HCT116 (cell line): ENCODE measurements at regions not wholly inside any gene's neighbourhood (a gene's known extent, or its start where the extent isn't known, plus 50 kb on each side); places are given as distances from the start of the nearest gene placed in this dataset.

ENCODE experiments used
- ATAC-seq: fragments of 200-7000 bp; cut with Tn5 transposase; 2 replicates; pipeline ENCODE4 v1.9.1; 2020; ENCODE audit warnings: mild to moderate bottlenecking, moderate library complexity
- BruUV-seq: library from RNA; stranded (reverse); fragments of 400-500 nt; replicated peaks from 2 replicates; lab custom pipeline; 2021; lab: Mats Ljungman, UMichigan
- CTCF ChIA-PET: fragments of 300-600 bp; sonication (Branson Sonifier 250); formaldehyde crosslinking; loops from one replicate; lab custom pipeline; 2021; ENCODE audit warnings: antibody characterized with exemption; lab: Charles Lee
- POLR2A ChIA-PET: fragments of 300-600, 350-600 bp; sonication (Branson Sonifier 250); formaldehyde crosslinking; loops from one replicate; lab custom pipeline; 2021; ENCODE audit warnings: antibody characterized with exemption; lab: Charles Lee
- RAD21 ChIA-PET, 2 experiments: fragments of 300-600 bp; sonication (Branson Sonifier 250); formaldehyde crosslinking; loops; one replicate each; lab custom pipeline; 2023; ENCODE audit warnings: low total read pairs in 2 of 2; ENCODE audit not compliant: uncharacterized antibody in 2 of 2, unreplicated experiment in 2 of 2, low non-redundant PET in 1 of 2; lab: Charles Lee
- DNase-seq: peaks from one replicate; pipeline ENCODE4 v3.0.0-alpha.2; 2010; ENCODE audit warnings: low read depth, low spot score
- H2AFZ ChIP-seq: fragments of 200-600 bp; shearing (Covaris generic), sonication (generic); 2 replicates; pipeline ENCODE4 v1.6.1; 2017; ENCODE audit warnings: low read depth, mixed run types, mixed read lengths, antibody characterized with exemption, low read length; ENCODE audit not compliant: poor library complexity, severe bottlenecking
- H3K27ac ChIP-seq: 2 replicates; pipeline ENCODE4 v1.5.1; 2012; ENCODE audit warnings: low read depth, low read length
- H3K27me3 ChIP-seq: fragments of 200-600 bp; sonication (generic); 2 replicates; pipeline ENCODE4 v1.6.1; 2016; ENCODE audit warnings: mixed run types, low read length, mixed read lengths; ENCODE audit not compliant: insufficient read depth
- H3K36me3 ChIP-seq, 2 experiments: fragments of 200-500 bp in 1 of 2; fragments of 200-600 bp in 1 of 2; sonication (Bioruptor generic) in 1 of 2; sonication (generic) in 1 of 2; 2 replicates each; pipeline versions ENCODE4 v1.5.1 to v1.6.1; 2014 to 2016; ENCODE audit warnings: low read length in 2 of 2, inconsistent platforms in 1 of 2, mixed read lengths in 1 of 2, mixed run types in 1 of 2; ENCODE audit not compliant: insufficient read depth in 2 of 2, control insufficient read depth in 1 of 2
- H3K4me1 ChIP-seq, 2 experiments: fragments of 200-600 bp in 1 of 2; sonication (generic) in 1 of 2; 2 replicates each; pipeline versions ENCODE4 v1.5.1 to v1.6.1; 2012 to 2017; ENCODE audit warnings: low read length in 2 of 2, inconsistent platforms in 1 of 2, mild to moderate bottlenecking in 1 of 2, mixed read lengths in 1 of 2, mixed run types in 1 of 2, moderate library complexity in 1 of 2; ENCODE audit not compliant: insufficient read depth in 2 of 2, control insufficient read depth in 1 of 2
- H3K4me2 ChIP-seq: fragments of 200-600 bp; sonication (generic); 2 replicates; pipeline ENCODE4 v1.6.1; 2017; ENCODE audit warnings: mixed run types, low read length, mixed read lengths
- H3K4me3 ChIP-seq, 2 experiments: fragments of 200-600 bp in 1 of 2; sonication (generic) in 1 of 2; replicated peaks in 1 of 2; 2 replicates each; pipeline ENCODE4 v1.5.1; 2011 to 2016; ENCODE audit warnings: low read length in 2 of 2, control low read depth in 1 of 2, low read depth in 1 of 2, mild to moderate bottlenecking in 1 of 2, mixed read lengths in 1 of 2, mixed run types in 1 of 2
- H3K79me2 ChIP-seq: fragments of 200-600 bp; sonication (generic); 2 replicates; pipeline ENCODE4 v1.6.1; 2017; ENCODE audit warnings: mild to moderate bottlenecking, mixed run types, low read length, moderate library complexity, mixed read lengths; ENCODE audit not compliant: insufficient read depth
- H3K9ac ChIP-seq: fragments of 200-600 bp; sonication (generic); 2 replicates; pipeline ENCODE4 v1.6.1; 2016; ENCODE audit warnings: low read length, mixed read lengths
- H3K9me2 ChIP-seq: fragments of 200-600 bp; sonication (generic), shearing (Covaris generic); 2 replicates; pipeline ENCODE4 v1.6.1; 2017; ENCODE audit warnings: mixed run types, mild to moderate bottlenecking, moderate library complexity; ENCODE audit not compliant: insufficient read depth
- H3K9me3 ChIP-seq, 2 experiments: fragments of 200-500 bp in 1 of 2; fragments of 200-600 bp in 1 of 2; sonication (Bioruptor generic) in 1 of 2; sonication (generic) in 1 of 2; 2 replicates each; pipeline ENCODE4 v1.6.1; 2014 to 2017; ENCODE audit warnings: low read length in 2 of 2, mixed read lengths in 2 of 2, inconsistent platforms in 1 of 2, low read depth in 1 of 2, mild to moderate bottlenecking in 1 of 2, mixed run types in 1 of 2, moderate library complexity in 1 of 2; ENCODE audit not compliant: control insufficient read depth in 1 of 2, insufficient read depth in 1 of 2
- H4K20me1 ChIP-seq: fragments of 200-600 bp; sonication (generic), shearing (Covaris generic); 2 replicates; pipeline ENCODE4 v1.6.1; 2017; ENCODE audit warnings: mixed run types, mild to moderate bottlenecking, moderate library complexity; ENCODE audit not compliant: insufficient read depth
- CTCF ChIP-seq, 3 experiments: fragments of 200-600 bp in 1 of 3; sonication (generic) in 1 of 3; IDR thresholded peaks in 2 of 3; conservative IDR thresholded peaks in 1 of 3; 2 replicates each; pipeline ENCODE4 v1.5.1; 2012 to 2017; ENCODE audit warnings: low read depth in 2 of 3, low read length in 2 of 3, antibody characterized with exemption in 1 of 3, borderline replicate concordance in 1 of 3, control low read depth in 1 of 3, mild to moderate bottlenecking in 1 of 3, mixed read lengths in 1 of 3, mixed run types in 1 of 3, moderate library complexity in 1 of 3; ENCODE audit not compliant: insufficient read depth in 1 of 3
- EGR1 ChIP-seq: IDR thresholded peaks from 2 replicates; pipeline ENCODE4 v1.6.1; 2012; ENCODE audit warnings: low read depth
- JUND ChIP-seq: IDR thresholded peaks from 2 replicates; pipeline ENCODE4 v1.6.1; 2012
- POLR2AphosphoS5 ChIP-seq: IDR thresholded peaks from 2 replicates; pipeline ENCODE4 v1.6.1; 2011; ENCODE audit warnings: mild to moderate bottlenecking, low read depth, low read length, moderate library complexity
- SIN3A ChIP-seq: IDR thresholded peaks from 2 replicates; pipeline ENCODE4 v1.6.1; 2012; ENCODE audit warnings: low read depth
- YY1 ChIP-seq: IDR thresholded peaks from 2 replicates; pipeline ENCODE4 v1.6.1; 2011; ENCODE audit warnings: low read length, low read depth, moderate library complexity, mild to moderate bottlenecking; ENCODE audit not compliant: insufficient replicate concordance; ENCODE audit errors: extremely low read depth
- intact Hi-C: fragments of 100-400 bp; cut with micrococcal nuclease; formaldehyde crosslinking; loops from 2 replicates; pipeline ENCODE4 v1.10.0; 2022

GRCh38 chr9:115367321-115367720 lies 249.4 kb upstream of the TNC start:
- intact Hi-C loops: no loop called here
- Histone ChIP-seq H2AFZ (no peak overlapping the region), H3K9me2 (no peaks in the 10 kb centered on the region), H3K27ac (no peak overlapping the region), H3K9me3 (no peaks in the 10 kb centered on the region), H3K4me1 (peaks cover 3 to 5% of the 10 kb centered on the region in 2 experiments), H3K27me3 (no peaks in the 10 kb centered on the region), H3K36me3 (no peaks in the 10 kb centered on the region), H3K4me2 (no peak overlapping the region), H3K9ac (no peak overlapping the region), H4K20me1 (no peaks in the 10 kb centered on the region), H3K79me2 (no peaks in the 10 kb centered on the region), H3K4me3 (no peak overlapping the region)
- ATAC-seq (no peak), DNase-seq (no peak)
- TF ChIP-seq EGR1: no peak
- TF ChIP-seq SIN3A: no peak
- no peak for TF ChIP-seq JUND
- no peak for TF ChIP-seq POLR2AphosphoS5
- POLR2A ChIA-PET: no interaction called here
- CTCF ChIA-PET: no interaction called here
- BruUV-seq: no TSS peak
- RAD21 ChIA-PET: no interaction called here

GRCh38 chr9:115367780-115368525 lies 250.0 kb upstream of the TNC start:
- no peaks in the 10 kb centered on the region for H3K27me3 ChIP-seq
- no peak for TF ChIP-seq CTCF (IDR thresholded peaks at IDR 0.05 in 2 of 3, conservative IDR thresholded peaks at IDR 0.05 in 1 of 3; ENCODE audit: borderline replicate concordance in 1 of 3, insufficient read depth in 1 of 3, low read depth in 2 of 3, low read length in 2 of 3)
- TF ChIP-seq YY1: no peak
- no peak for TF ChIP-seq JUND
- intact Hi-C loops: no loop called here
- no peak overlapping the region for H3K4me3 ChIP-seq
- no peaks in the 10 kb centered on the region for H3K9me2 ChIP-seq
- no peak overlapping the region for H2AFZ ChIP-seq
- BruUV-seq: no TSS peak
- RAD21 ChIA-PET: no interaction called here
- no peaks in the 10 kb centered on the region for H3K36me3 ChIP-seq
- no peak overlapping the region for H3K27ac ChIP-seq
- H4K20me1 ChIP-seq: no peaks in the 10 kb centered on the region
- DNase-seq (no peak), ATAC-seq (no peak)
- POLR2A ChIA-PET: no interaction called here
- H3K4me1 ChIP-seq: peaks cover 9 to 12% of the 10 kb centered on the region in 2 experiments
- CTCF ChIA-PET: no interaction called here
- H3K79me2 ChIP-seq: no peaks in the 10 kb centered on the region
- H3K9me3 ChIP-seq: no peaks in the 10 kb centered on the region
- H3K4me2 ChIP-seq: no peak overlapping the region
- no peak overlapping the region for H3K9ac ChIP-seq
